DOHH2 (cell line): ENCODE measurements at regions not wholly inside any gene's neighbourhood (a gene's known extent, or its start where the extent isn't known, plus 50 kb on each side); places are given as distances from the start of the nearest gene placed in this dataset.

Source experiments
- H3F3A ChIP-seq: fragments of 200-600 bp; sonication (generic), shearing (Covaris generic); 2 replicates; pipeline ENCODE4 v1.6.0; 2016; ENCODE audit warnings: antibody characterized with exemption, mild to moderate bottlenecking; ENCODE audit not compliant: control insufficient read depth, insufficient read depth
- H3K27ac ChIP-seq: fragments of 200-600 bp; sonication (generic); 2 replicates; pipeline ENCODE4 v1.5.1; 2014; ENCODE audit warnings: low read depth, mild to moderate bottlenecking, low read length, moderate library complexity
- H3K27me3 ChIP-seq: fragments of 200-600 bp; sonication (generic); 2 replicates; pipeline ENCODE4 v1.6.1; 2014; ENCODE audit warnings: mild to moderate bottlenecking, low read length, mixed read lengths; ENCODE audit not compliant: control insufficient read depth
- H3K36me3 ChIP-seq: fragments of 200-600 bp; sonication (generic); 2 replicates; pipeline ENCODE4 v1.6.1; 2014; ENCODE audit warnings: mild to moderate bottlenecking, low read length, moderate library complexity, mixed read lengths; ENCODE audit not compliant: control insufficient read depth
- H3K4me1 ChIP-seq: fragments of 200-600 bp; sonication (generic); 2 replicates; pipeline ENCODE4 v1.6.1; 2014; ENCODE audit warnings: mild to moderate bottlenecking, low read length, mixed read lengths; ENCODE audit not compliant: control insufficient read depth
- H3K4me2 ChIP-seq: fragments of 200-600 bp; sonication (generic); 2 replicates; pipeline ENCODE4 v1.6.0; 2014; ENCODE audit warnings: mild to moderate bottlenecking, low read length, moderate library complexity
- H3K4me3 ChIP-seq: fragments of 200-600 bp; sonication (generic); 2 replicates; pipeline ENCODE4 v1.5.1; 2014; ENCODE audit warnings: mild to moderate bottlenecking, low read length, mixed read lengths
- H3K79me2 ChIP-seq: fragments of 200-600 bp; sonication (generic); 2 replicates; pipeline ENCODE4 v1.6.1; 2014; ENCODE audit warnings: mild to moderate bottlenecking, low read length, mixed read lengths; ENCODE audit not compliant: control insufficient read depth
- H3K9me2 ChIP-seq: fragments of 200-600 bp; sonication (generic); replicated peaks from 2 replicates; pipeline ENCODE4 v1.6.1; 2014; ENCODE audit warnings: mild to moderate bottlenecking, low read length, mixed read lengths; ENCODE audit not compliant: control insufficient read depth
- H3K9me3 ChIP-seq: fragments of 200-600 bp; sonication (generic); 2 replicates; pipeline ENCODE4 v1.6.1; 2014; ENCODE audit warnings: antibody characterized with exemption, low read length, mixed read lengths; ENCODE audit not compliant: control insufficient read depth, insufficient read depth
- H4K20me1 ChIP-seq: fragments of 200-600 bp; sonication (generic); 2 replicates; pipeline ENCODE4 v1.6.0; 2014; ENCODE audit warnings: low read depth, mild to moderate bottlenecking, antibody characterized with exemption, low read length, moderate library complexity; ENCODE audit not compliant: control insufficient read depth, insufficient read depth
- EZH2phosphoT487 ChIP-seq: fragments of 200-600 bp; sonication (generic); IDR thresholded peaks from 2 replicates; pipeline ENCODE4 v1.6.1; 2017; ENCODE audit warnings: borderline replicate concordance, mild to moderate bottlenecking, antibody characterized with exemption, low read length, moderate library complexity, mixed read lengths
- TF ChIP-seq, protein P1 (sequence below): fragments of 200-600 bp; sonication (generic); IDR thresholded peaks from one replicate; pipeline ENCODE4 v1.5.1; 2014; ENCODE audit warnings: antibody characterized with exemption, mild to moderate bottlenecking, low read depth, low read length; ENCODE audit not compliant: poor library complexity, severe bottlenecking

DNA sequence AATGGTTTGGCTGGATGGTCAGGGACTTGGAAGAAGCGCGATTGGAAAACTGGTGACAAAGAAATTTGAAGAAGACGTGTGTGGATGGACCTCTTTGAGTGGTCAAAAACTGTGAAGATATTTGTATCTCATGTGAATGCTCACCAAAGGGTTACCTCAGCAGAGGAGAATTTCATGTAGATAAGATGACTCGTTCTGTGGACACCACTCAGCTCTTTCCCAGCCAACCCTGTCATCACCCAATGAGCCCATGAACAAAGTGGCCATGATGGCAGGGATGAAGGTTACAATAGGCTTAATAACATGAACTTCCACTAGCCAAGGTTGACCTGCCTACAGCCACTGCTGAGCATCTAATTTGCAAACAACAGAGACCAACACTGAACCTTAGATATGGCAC is 248.3 kb downstream of the KCNE4 start:
- Histone ChIP-seq H3K4me2 (no peak overlapping the region), H3K27ac (no peak overlapping the region), H3K79me2 (no peaks in the 10 kb centered on the region), H3K27me3 (no peaks in the 10 kb centered on the region), H4K20me1 (no peaks in the 10 kb centered on the region), H3K9me2 (no peaks in the 10 kb centered on the region), H3F3A (no peaks in the 10 kb centered on the region), H3K9me3 (no peaks in the 10 kb centered on the region), H3K4me1 (no peaks in the 10 kb centered on the region), H3K4me3 (no peak overlapping the region), H3K36me3 (no peaks in the 10 kb centered on the region)
- TF ChIP-seq, protein P1, sequence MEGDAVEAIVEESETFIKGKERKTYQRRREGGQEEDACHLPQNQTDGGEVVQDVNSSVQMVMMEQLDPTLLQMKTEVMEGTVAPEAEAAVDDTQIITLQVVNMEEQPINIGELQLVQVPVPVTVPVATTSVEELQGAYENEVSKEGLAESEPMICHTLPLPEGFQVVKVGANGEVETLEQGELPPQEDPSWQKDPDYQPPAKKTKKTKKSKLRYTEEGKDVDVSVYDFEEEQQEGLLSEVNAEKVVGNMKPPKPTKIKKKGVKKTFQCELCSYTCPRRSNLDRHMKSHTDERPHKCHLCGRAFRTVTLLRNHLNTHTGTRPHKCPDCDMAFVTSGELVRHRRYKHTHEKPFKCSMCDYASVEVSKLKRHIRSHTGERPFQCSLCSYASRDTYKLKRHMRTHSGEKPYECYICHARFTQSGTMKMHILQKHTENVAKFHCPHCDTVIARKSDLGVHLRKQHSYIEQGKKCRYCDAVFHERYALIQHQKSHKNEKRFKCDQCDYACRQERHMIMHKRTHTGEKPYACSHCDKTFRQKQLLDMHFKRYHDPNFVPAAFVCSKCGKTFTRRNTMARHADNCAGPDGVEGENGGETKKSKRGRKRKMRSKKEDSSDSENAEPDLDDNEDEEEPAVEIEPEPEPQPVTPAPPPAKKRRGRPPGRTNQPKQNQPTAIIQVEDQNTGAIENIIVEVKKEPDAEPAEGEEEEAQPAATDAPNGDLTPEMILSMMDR = no peak
- TF ChIP-seq EZH2phosphoT487 = no peak

DNA sequence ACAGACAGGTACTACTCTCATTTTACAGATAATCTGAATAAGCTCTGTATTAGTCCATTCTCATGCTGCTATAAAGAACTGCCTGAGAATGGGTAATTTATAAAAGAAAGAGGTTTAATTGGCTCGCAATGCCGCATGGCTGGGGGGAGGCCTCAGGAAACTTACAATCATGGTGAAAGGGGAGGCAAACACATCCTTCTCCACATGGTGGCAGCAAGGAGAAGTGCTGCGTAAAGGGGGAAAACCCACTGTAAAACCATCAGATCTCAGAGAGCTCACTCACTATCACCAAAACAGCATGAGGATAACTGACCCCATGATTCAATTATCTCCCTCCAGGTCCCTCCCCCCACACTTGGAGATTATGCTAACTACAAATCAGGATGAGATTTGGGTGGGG is 254.4 kb downstream of the KCNE4 start:
- H3K27me3 ChIP-seq = no peaks in the 10 kb centered on the region
- TF ChIP-seq EZH2phosphoT487 = no peak
- TF ChIP-seq, protein P1 = peak; percentile 24

DNA sequence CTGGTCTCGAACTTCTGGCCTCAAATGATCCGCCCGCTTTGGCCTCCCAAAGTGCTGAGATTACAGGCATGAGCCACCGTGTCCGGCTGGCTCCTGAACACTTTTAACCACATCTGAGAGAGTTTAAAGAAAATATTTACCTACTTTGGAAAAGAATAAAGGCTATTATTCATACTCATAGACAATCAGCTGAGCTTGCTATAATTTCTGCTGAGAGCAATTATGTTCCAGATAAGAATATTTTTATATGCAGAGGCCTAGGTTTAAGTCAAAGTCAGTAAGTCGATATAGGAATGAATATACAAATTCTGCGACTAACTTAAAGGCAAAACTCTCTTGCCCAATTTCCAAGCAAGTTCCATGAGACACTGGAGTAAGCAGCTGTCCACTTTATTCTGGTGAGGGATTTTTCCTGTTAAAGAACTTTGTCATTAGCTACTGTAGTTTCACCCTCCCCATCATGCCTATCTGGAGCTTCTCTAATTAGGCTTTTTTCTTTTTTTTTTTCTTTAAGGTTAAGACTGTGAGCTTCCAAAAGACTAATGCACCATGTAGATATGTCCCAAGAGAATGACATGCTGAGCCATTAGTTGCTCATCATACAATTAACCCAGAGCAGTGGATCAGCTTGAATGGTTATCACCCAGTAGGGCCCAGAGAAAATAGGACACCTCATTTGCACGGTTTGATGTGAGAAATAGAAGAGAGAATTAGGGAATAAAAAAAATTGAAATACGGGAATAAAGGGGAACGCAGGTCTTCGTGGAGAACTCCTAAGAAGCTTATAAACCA is 260.1 kb downstream of the KCNE4 start:
- H3K9me2 ChIP-seq = no peaks in the 10 kb centered on the region
- H3K9me3 ChIP-seq = no peaks in the 10 kb centered on the region
- no peak overlapping the region for H3K4me2 ChIP-seq
- H3K4me3 ChIP-seq = no peak overlapping the region
- no peaks in the 10 kb centered on the region for H3K79me2 ChIP-seq
- H3K36me3 ChIP-seq = no peaks in the 10 kb centered on the region
- TF ChIP-seq EZH2phosphoT487 = no peak
- TF ChIP-seq, protein P1 = no peak
- no peaks in the 10 kb centered on the region for H3F3A ChIP-seq
- H3K27ac ChIP-seq = no peak overlapping the region
- no peaks in the 10 kb centered on the region for H3K27me3 ChIP-seq
- H4K20me1 ChIP-seq = no peaks in the 10 kb centered on the region
- H3K4me1 ChIP-seq = no peaks in the 10 kb centered on the region

More for the DNA sequence above, 254.4 kb downstream of the KCNE4 start:
- Histone ChIP-seq H4K20me1 (no peaks in the 10 kb centered on the region), H3K9me3 (no peaks in the 10 kb centered on the region), H3K36me3 (no peaks in the 10 kb centered on the region), H3K79me2 (no peaks in the 10 kb centered on the region), H3F3A (no peaks in the 10 kb centered on the region), H3K27ac (no peak overlapping the region), H3K4me2 (no peak overlapping the region), H3K9me2 (no peaks in the 10 kb centered on the region), H3K4me3 (no peak overlapping the region), H3K4me1 (no peaks in the 10 kb centered on the region)
